GM19467 (cell line): ENCODE measurements at regions not wholly inside any gene's neighbourhood (a gene's known extent, or its start where the extent isn't known, plus 50 kb on each side); places are given as distances from the start of the nearest gene placed in this dataset.
A peak's percentile ranks its signal among the peaks of the same experiment; 100 is the strongest.
"Not testable (repeated sequence)": the region's sequence is repeated elsewhere in the genome, so short reads cannot be mapped to it uniquely, and the experiment has no call there.

Experiments
- ATAC-seq: cut with Tn5 transposase; IDR thresholded peaks from one replicate; pipeline ENCODE4 v1.9.1; 2021; ENCODE audit warnings: mild to moderate bottlenecking, moderate library complexity; ENCODE audit not compliant: unreplicated experiment

DNA sequence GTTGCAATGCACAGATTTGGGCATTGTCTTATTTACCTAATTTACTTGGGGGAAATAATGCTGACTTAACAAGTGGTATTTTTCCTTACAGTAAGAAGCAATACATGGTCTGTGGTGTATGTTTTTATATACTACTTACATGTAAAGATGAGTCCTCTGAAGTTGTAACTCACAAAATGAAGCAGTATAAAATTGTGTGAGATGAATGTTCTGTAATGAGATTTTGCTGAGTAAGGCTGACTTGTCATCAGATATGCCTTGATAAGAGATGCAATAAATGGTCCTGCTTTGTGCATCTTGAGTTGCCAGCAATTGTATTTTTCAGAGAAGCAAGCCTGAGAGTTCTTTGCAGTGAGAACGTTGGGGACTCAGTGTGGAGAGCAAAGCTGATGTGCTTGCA is 92.2 kb upstream of the GNAQ start:
- no peak for ATAC-seq

DNA sequence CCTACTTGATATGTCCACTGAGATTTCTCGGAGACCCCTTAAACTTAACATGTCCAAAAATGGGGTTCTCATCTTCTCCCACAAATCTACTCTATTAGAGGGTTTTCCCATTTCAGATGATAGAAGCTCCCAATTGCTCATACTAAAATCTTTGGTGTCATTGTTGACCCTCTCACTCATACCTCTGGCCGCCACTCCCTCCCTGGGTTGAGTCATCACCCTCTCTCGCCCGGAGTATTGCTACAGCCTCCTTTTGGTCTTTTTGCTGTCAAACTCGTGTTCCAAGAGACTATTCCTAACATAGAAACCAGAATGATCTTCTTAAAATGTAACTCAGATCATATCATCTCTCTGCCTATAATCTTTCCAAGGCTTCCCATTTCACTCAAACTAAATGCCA is 91.0 kb upstream of the GNAQ start:
- no peak for ATAC-seq

- no peak for ATAC-seq
These were observed 89.9 kb upstream of the GNAQ start for GRCh38 chr9:78121488-78121887.

GRCh38 chr9:78118742-78119473 is 87.3 kb upstream of the GNAQ start:
- peak; percentile 77 for ATAC-seq

DNA sequence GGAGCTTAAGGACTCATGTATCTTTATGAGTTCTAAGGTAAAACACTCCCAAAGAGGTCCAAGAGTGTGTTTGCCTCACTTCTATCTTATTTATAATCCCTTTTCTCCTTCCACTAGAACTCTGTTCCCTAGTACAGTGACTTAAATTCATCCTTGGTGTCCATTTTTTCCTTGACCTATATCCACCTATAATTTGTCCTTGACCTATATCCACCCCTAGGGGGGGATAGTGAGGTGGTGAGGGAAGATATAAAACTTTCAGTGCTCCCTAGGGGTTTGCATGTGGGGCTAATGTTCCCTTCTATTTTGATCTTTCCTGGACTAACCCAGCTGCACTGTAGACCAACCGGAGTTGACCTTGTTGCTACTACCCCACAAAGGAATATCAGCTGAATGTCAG is 83.5 kb upstream of the GNAQ start:
- ATAC-seq: no peak

- no peak for ATAC-seq
These were observed 83.0 kb upstream of the GNAQ start for GRCh38 chr9:78114581-78114980.

DNA sequence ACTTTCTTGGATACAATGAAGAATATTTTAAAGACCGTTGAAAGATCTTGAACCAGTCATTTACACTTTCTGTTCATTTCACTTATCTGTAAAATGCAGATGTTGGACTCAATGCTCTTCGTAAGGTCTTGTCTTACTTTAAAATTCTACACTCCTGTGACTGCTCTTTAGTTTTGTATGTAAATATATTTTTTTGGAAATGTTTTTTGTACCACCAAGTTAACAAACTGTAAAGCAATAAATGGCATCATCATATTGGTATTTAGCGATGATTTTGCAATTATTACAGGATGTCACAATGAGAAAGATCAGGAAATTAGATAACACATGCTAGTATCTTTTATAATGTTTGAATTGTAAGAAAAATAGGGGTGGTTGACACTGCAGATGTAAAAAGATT is 80.8 kb upstream of the GNAQ start:
- ATAC-seq: no peak

- no peak for ATAC-seq
These were observed 80.4 kb upstream of the GNAQ start for GRCh38 chr9:78112004-78112403.

DNA sequence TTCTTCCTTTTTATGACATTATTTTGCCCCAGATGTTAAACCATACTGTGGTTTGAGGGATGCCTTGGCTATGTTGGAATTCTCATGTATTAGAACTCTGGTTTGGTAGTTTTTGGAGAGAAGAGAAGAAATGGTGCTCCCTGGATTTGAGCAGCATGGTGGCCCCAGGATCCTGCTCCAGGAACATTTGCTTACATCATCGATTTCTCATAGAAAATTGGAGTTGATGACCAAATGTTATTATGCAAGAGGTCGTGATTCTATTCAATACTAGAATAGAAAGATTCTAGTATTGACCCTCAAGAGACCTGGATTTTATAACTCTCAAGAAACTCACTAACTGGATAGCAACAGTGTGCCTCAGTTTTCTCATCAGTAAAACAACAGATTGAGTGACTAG is 77.5 kb upstream of the GNAQ start:
- ATAC-seq: no peak

- not testable (repeated sequence) for ATAC-seq
These were observed 75.0 kb upstream of the GNAQ start for GRCh38 chr9:78106586-78106985.

- ATAC-seq: peak; percentile 67
These were observed 72.4 kb upstream of the GNAQ start for GRCh38 chr9:78103971-78104433.

DNA sequence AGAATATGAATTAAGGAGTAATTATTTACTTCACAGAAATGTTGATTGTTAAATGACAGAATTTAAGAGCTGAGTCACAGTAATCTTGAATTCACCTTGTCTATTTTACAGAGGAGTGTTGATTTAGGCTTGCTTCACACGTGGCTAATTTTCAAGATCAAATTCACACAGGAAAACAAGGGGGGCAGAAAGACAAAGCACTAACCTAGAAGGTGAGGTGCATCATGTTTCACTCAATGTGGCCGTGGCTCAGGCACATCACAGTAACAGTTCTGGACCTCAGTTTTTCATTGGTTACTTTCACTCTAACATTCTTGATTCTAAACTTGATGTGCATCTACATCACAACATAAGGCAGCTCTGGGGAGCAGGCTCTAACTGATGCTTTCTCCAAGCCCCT is 69.6 kb upstream of the GNAQ start:
- no peak for ATAC-seq

GRCh38 chr9:78097541-78097940 is 65.9 kb upstream of the GNAQ start:
- ATAC-seq: no peak

- no peak for ATAC-seq
These were observed 60.1 kb upstream of the GNAQ start for GRCh38 chr9:78091731-78092130.

- no peak for ATAC-seq
These were observed 57.5 kb upstream of the GNAQ start for GRCh38 chr9:78089111-78089510.

DNA sequence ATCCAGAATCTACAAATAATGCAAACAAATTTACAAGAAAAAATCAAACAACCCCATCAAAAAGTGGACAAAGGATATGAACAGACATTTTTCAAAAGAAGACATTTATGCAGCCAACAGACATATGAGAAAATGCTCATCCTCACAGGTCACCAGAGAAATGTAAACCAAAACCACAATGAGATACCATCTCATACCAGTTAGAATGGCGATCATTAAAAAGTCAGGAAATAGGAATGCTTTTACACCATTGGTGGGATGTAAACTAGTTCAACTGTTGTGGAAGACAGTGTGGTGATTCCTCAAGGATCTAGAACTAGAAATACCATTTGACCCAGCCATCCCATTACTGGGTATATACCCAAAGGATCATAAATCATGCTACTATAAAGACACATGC is 56.6 kb upstream of the GNAQ start:
- not testable (repeated sequence) for ATAC-seq
